ENCODE measurements at regions not wholly inside any gene's neighbourhood (a gene's known extent, or its start where the extent isn't known, plus 50 kb on each side); places are given as distances from the start of the nearest gene placed in this dataset.

GRCh38 chr7:49166441-49166840 lies 242.1 kb downstream of the CDC14C start:
- DNase-seq (ENCODE audit: low read depth): peak; percentile 17
- TF ChIP-seq, protein P1, sequence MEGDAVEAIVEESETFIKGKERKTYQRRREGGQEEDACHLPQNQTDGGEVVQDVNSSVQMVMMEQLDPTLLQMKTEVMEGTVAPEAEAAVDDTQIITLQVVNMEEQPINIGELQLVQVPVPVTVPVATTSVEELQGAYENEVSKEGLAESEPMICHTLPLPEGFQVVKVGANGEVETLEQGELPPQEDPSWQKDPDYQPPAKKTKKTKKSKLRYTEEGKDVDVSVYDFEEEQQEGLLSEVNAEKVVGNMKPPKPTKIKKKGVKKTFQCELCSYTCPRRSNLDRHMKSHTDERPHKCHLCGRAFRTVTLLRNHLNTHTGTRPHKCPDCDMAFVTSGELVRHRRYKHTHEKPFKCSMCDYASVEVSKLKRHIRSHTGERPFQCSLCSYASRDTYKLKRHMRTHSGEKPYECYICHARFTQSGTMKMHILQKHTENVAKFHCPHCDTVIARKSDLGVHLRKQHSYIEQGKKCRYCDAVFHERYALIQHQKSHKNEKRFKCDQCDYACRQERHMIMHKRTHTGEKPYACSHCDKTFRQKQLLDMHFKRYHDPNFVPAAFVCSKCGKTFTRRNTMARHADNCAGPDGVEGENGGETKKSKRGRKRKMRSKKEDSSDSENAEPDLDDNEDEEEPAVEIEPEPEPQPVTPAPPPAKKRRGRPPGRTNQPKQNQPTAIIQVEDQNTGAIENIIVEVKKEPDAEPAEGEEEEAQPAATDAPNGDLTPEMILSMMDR (IDR thresholded peaks at IDR 0.05; ENCODE audit: insufficient read depth, low read depth, low read length, missing control alignments): no peak
- no peak overlapping the region for H3K4me3 ChIP-seq (ENCODE audit: low read length)

DNA sequence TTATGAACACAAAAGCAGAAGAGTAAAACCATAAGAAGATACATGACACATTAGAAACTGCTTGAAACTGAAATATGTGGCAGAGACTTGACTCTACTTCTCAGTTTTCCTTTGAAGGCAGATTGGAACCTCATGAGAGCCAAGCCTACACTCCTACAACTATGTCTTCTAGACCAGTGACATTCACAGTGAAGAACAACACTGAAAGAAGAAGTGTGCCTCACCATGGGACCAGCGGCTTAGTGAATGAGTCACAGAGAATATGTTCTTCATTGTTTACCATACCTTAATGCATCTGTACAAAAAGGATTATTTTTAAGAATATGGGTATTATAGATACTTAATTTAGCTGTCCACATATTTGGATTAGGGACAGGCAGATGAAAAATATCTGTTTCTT lies 248.3 kb downstream of the CDC14C start:
- TF ChIP-seq, protein P1 (IDR thresholded peaks at IDR 0.05; ENCODE audit: insufficient read depth, low read depth, low read length, missing control alignments): no peak
- DNase-seq (ENCODE audit: low read depth): no peak
- no peak overlapping the region for H3K4me3 ChIP-seq (ENCODE audit: low read length)

- peak; percentile 70 for DNase-seq (ENCODE audit: low read depth)
- TF ChIP-seq, protein P1 (IDR thresholded peaks at IDR 0.05; ENCODE audit: insufficient read depth, low read depth, low read length, missing control alignments): no peak
Measured at GRCh38 chr7:49174396-49174795, 250.0 kb downstream of the CDC14C start.

DNA sequence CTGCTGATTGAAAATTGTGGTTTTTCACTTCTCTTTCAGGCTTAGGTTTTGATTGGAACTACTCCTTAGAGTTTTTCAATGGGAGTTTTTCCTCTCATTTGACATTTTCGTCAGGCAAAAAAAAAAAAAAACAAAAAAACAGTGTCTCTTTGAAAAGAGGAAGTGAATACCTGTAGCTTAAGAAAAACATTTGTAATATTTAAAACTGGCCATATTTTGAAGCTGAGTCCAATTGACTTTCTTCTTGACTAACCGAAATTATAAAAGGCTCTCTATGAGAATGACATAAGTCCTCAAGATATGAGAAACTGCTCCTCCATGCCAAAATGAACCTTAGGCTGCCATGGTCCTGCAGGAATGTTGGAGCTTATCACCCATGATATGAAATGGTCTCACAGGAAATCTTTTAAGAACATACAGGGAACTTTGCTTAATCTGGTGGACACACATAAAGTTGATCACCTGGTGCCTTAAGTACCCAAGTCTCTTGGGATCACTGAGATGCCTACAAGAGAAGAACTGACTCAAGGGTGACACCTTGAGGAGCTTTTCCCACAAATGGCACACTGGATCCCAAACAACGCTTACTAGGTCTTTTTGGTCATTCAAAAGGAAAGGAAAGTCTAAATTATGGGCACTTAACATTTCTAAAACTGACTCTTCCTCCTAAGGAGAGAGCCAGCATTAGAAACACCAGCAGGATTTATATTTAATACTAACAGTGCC lies 263.4 kb downstream of the CDC14C start:
- no peak overlapping the region for H3K4me3 ChIP-seq (ENCODE audit: low read length)
- peak; percentile 10 for DNase-seq (ENCODE audit: low read depth)
- TF ChIP-seq, protein P1 (IDR thresholded peaks at IDR 0.05; ENCODE audit: insufficient read depth, low read depth, low read length, missing control alignments): no peak

More at GRCh38 chr7:49174396-49174795, 250.0 kb downstream of the CDC14C start:
- no peak overlapping the region for H3K4me3 ChIP-seq (ENCODE audit: low read length)

DNA sequence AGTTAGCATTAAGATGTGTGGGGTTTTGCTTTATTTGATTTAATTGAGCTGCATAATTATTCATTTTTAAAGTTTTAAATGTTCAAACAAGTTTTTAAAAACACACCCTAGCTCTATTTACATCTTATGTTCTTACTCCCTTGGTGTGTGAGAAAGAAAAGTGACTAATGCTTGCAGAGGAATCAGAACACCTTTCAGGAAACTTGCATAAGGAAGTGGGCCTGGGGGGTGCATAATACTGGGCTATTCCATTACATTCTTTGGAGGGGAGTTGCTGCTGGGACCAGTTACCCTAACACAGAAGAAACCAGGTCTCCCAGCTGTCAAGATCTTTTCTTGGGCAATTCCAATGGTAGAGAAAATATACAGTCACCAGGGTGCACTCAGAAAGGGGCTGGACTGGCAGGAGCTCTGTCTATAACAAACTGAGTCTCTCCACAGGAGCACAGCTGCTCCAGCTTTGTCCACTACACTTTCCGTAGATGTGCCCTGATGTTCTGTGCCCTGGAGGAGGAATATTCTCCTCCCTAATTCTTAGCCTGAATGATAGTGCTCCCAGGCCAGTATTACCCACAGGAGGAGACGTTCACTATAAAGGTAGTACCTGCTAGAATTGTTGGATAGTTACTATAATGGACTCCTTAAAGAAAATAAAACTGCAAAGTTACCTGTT lies 304.2 kb downstream of the CDC14C start:
- peak; percentile 14 for DNase-seq (ENCODE audit: low read depth)
- H3K4me3 ChIP-seq (ENCODE audit: low read length): no peak overlapping the region
- TF ChIP-seq, protein P1 (IDR thresholded peaks at IDR 0.05; ENCODE audit: insufficient read depth, low read depth, low read length, missing control alignments): no peak

GRCh38 chr7:49229246-49229645 lies 304.9 kb downstream of the CDC14C start:
- H3K4me3 ChIP-seq (ENCODE audit: low read length): no peak overlapping the region
- DNase-seq (ENCODE audit: low read depth): peak; percentile 35
- TF ChIP-seq, protein P1 (IDR thresholded peaks at IDR 0.05; ENCODE audit: insufficient read depth, low read depth, low read length, missing control alignments): no peak

Measured in epithelial cell of esophagus (primary cell).